ENCODE measurements at regions not wholly inside any gene's neighbourhood (a gene's known extent, or its start where the extent isn't known, plus 50 kb on each side); places are given as distances from the start of the nearest gene placed in this dataset.

DNA sequence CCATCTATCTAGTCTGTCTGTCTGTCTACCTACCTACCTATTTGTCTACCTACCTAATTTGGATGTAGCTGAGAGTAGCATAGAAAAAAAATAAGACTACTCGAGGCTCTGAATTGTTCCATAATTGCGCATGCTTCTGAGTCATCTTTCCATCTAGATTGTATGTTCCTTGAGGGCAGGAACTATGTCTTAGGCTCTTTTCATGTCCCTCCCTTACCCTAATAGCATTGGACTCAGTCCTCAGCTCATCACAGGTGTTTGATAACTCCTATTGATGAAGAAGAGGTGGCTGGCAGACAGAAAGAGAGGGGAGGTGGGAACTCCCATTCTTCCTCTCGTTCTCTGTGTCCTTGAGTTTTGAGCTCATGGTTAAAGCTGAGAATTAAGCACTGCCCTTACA is 263.7 kb downstream of the TTC6 start:
- TF ChIP-seq POLR2A (IDR thresholded peaks at IDR 0.05; ENCODE audit: low read depth, low read length): no peak
- no peak for TF ChIP-seq GATA2 (IDR thresholded peaks at IDR 0.05; ENCODE audit: insufficient read depth, insufficient read length, low read depth, low read length)
- TF ChIP-seq, protein P1, sequence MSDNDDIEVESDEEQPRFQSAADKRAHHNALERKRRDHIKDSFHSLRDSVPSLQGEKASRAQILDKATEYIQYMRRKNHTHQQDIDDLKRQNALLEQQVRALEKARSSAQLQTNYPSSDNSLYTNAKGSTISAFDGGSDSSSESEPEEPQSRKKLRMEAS (IDR thresholded peaks at IDR 0.05; ENCODE audit: insufficient read depth, insufficient read length): no peak
